ENCODE measurements at regions not wholly inside any gene's neighbourhood (a gene's known extent, or its start where the extent isn't known, plus 50 kb on each side); places are given as distances from the start of the nearest gene placed in this dataset.

DNA sequence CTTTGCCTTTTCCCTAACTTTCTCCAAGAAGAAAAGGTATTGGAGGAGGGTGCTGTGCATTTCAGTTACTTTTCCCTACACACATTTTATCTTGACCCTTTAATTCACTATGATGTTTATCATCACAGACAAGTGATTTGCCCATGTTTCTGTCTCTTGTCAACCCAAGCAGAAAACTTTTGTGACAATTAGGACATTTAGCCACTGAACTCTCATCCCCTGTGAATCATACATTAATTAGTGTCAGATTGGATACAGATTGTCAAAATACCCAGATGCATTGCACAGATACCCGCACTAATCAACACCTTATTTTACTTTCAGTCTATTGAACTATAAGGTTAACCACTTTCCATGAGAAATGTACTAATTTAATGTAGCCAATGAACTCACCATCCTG, 912.9 kb downstream of the SORCS1 start:
- no peak for TF ChIP-seq POLR2A (IDR thresholded peaks at IDR 0.05)
- TF ChIP-seq, protein P1, sequence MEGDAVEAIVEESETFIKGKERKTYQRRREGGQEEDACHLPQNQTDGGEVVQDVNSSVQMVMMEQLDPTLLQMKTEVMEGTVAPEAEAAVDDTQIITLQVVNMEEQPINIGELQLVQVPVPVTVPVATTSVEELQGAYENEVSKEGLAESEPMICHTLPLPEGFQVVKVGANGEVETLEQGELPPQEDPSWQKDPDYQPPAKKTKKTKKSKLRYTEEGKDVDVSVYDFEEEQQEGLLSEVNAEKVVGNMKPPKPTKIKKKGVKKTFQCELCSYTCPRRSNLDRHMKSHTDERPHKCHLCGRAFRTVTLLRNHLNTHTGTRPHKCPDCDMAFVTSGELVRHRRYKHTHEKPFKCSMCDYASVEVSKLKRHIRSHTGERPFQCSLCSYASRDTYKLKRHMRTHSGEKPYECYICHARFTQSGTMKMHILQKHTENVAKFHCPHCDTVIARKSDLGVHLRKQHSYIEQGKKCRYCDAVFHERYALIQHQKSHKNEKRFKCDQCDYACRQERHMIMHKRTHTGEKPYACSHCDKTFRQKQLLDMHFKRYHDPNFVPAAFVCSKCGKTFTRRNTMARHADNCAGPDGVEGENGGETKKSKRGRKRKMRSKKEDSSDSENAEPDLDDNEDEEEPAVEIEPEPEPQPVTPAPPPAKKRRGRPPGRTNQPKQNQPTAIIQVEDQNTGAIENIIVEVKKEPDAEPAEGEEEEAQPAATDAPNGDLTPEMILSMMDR (IDR thresholded peaks at IDR 0.05): no peak
- no peak for TF ChIP-seq EP300 (IDR thresholded peaks at IDR 0.05)
